H9 (cell line): ENCODE measurements at regions not wholly inside any gene's neighbourhood (a gene's known extent, or its start where the extent isn't known, plus 50 kb on each side); places are given as distances from the start of the nearest gene placed in this dataset.

Experiments used
- DNase-seq: peaks from one replicate; pipeline ENCODE4 v3.0.0-alpha.2; 2017
- H2AFZ ChIP-seq: one replicate; pipeline ENCODE4 v1.6.1; 2013; ENCODE audit warnings: mild to moderate bottlenecking, low read length, control low read depth, moderate library complexity
- H2AK5ac ChIP-seq: 2 replicates; pipeline ENCODE4 v1.6.1; 2013; ENCODE audit warnings: low read length, control low read depth, mixed read lengths; ENCODE audit not compliant: insufficient read length
- H2BK120ac ChIP-seq: one replicate; pipeline ENCODE4 v1.6.1; 2013; ENCODE audit warnings: low read depth, mild to moderate bottlenecking, low read length, control low read depth, inconsistent platforms; ENCODE audit not compliant: poor library complexity, severe bottlenecking
- H2BK12ac ChIP-seq: 2 replicates; pipeline ENCODE4 v1.6.1; 2013; ENCODE audit warnings: low read length, control low read depth, mixed read lengths, low read depth; ENCODE audit not compliant: insufficient read length
- H2BK15ac ChIP-seq: 2 replicates; pipeline ENCODE4 v1.6.1; 2013; ENCODE audit warnings: low read depth, low read length, control low read depth
- H2BK20ac ChIP-seq: one replicate; pipeline ENCODE4 v1.6.1; 2013; ENCODE audit warnings: low read depth, mild to moderate bottlenecking, low read length, control low read depth, inconsistent platforms; ENCODE audit not compliant: poor library complexity, severe bottlenecking
- H2BK5ac ChIP-seq: 2 replicates; pipeline ENCODE4 v1.6.1; 2013; ENCODE audit warnings: low read length, control low read depth, mixed read lengths; ENCODE audit not compliant: insufficient read length
- H3K14ac ChIP-seq: 2 replicates; pipeline ENCODE4 v1.6.1; 2013; ENCODE audit warnings: low read length, control low read depth; ENCODE audit not compliant: insufficient read depth
- H3K18ac ChIP-seq: 2 replicates; pipeline ENCODE4 v1.6.1; 2013; ENCODE audit warnings: low read depth, mild to moderate bottlenecking, mixed read lengths, low read length, control low read depth; ENCODE audit not compliant: insufficient read length
- H3K23ac ChIP-seq: 2 replicates; pipeline ENCODE4 v1.6.1; 2013; ENCODE audit warnings: low read length, control low read depth, mixed read lengths, low read depth; ENCODE audit not compliant: insufficient read length
- H3K23me2 ChIP-seq: 2 replicates; pipeline ENCODE4 v1.6.1; 2013; ENCODE audit warnings: low read depth, mild to moderate bottlenecking, mixed read lengths, low read length, control low read depth; ENCODE audit not compliant: insufficient read length, poor library complexity, severe bottlenecking
- H3K27ac ChIP-seq: 2 replicates; pipeline ENCODE4 v1.5.1; 2013; ENCODE audit warnings: low read length, control low read depth, mixed read lengths, low read depth; ENCODE audit not compliant: insufficient read length
- H3K27me3 ChIP-seq: 2 replicates; pipeline ENCODE4 v1.6.1; 2013; ENCODE audit warnings: low read length, control low read depth, inconsistent platforms; ENCODE audit not compliant: insufficient read depth
- H3K4ac ChIP-seq: 2 replicates; pipeline ENCODE4 v1.6.1; 2013; ENCODE audit warnings: low read depth, mild to moderate bottlenecking, control low read depth, inconsistent platforms, low read length, moderate library complexity
- H3K4me1 ChIP-seq: 2 replicates; pipeline ENCODE4 v1.6.1; 2013; ENCODE audit warnings: low read length, control low read depth, inconsistent platforms; ENCODE audit not compliant: insufficient read depth
- H3K4me2 ChIP-seq: 2 replicates; pipeline ENCODE4 v1.6.1; 2013; ENCODE audit warnings: low read length, control low read depth, mixed read lengths; ENCODE audit not compliant: insufficient read length, insufficient read depth
- H3K56ac ChIP-seq: 2 replicates; pipeline ENCODE4 v1.6.1; 2013; ENCODE audit warnings: low read depth, mild to moderate bottlenecking, mixed read lengths, low read length, control low read depth; ENCODE audit not compliant: insufficient read length
- H3K79me1 ChIP-seq: 2 replicates; pipeline ENCODE4 v1.6.1; 2013; ENCODE audit warnings: low read depth, mild to moderate bottlenecking, moderate library complexity, low read length, control low read depth, inconsistent platforms; ENCODE audit not compliant: insufficient read depth, poor library complexity, severe bottlenecking
- H3K79me2 ChIP-seq: 2 replicates; pipeline ENCODE4 v1.6.1; 2013; ENCODE audit warnings: low read length, control low read depth, inconsistent platforms; ENCODE audit not compliant: insufficient read depth
- H3K9ac ChIP-seq: 2 replicates; pipeline ENCODE4 v1.6.1; 2013; ENCODE audit warnings: low read length, control low read depth, mixed read lengths; ENCODE audit not compliant: insufficient read length; ENCODE audit errors: extremely low read depth
- H3K9me3 ChIP-seq: one replicate; pipeline ENCODE4 v1.6.1; 2013; ENCODE audit warnings: low read depth, low read length, inconsistent platforms; ENCODE audit not compliant: control insufficient read depth
- H3T11ph ChIP-seq: one replicate; pipeline ENCODE4 v1.6.1; 2013; ENCODE audit warnings: mild to moderate bottlenecking, low read length, control low read depth, inconsistent platforms
- H4K20me1 ChIP-seq: one replicate; pipeline ENCODE4 v1.6.1; 2013; ENCODE audit not compliant: control insufficient read depth, insufficient read length, insufficient read depth
- H4K5ac ChIP-seq: 2 replicates; pipeline ENCODE4 v1.6.1; 2013; ENCODE audit warnings: low read depth, mild to moderate bottlenecking, mixed read lengths, low read length, control low read depth; ENCODE audit not compliant: insufficient read length
- H4K8ac ChIP-seq: replicated peaks from 2 replicates; pipeline ENCODE4 v1.6.1; 2013; ENCODE audit warnings: low read length, control low read depth, mixed read lengths, low read depth; ENCODE audit not compliant: insufficient read length
- H4K91ac ChIP-seq: 2 replicates; pipeline ENCODE4 v1.6.1; 2013; ENCODE audit warnings: low read depth, mild to moderate bottlenecking, moderate library complexity, mixed read lengths, low read length, control low read depth; ENCODE audit not compliant: insufficient read length
- H3K27ac Mint-ChIP-seq, 3 experiments: 2 replicates in 2 of 3; 3 replicates in 1 of 3; pipeline ENCODE4 v1.8.0; 2020 to 2021; ENCODE audit warnings: mixed read lengths in 3 of 3, mild to moderate bottlenecking in 1 of 3, moderate library complexity in 1 of 3
- H3K27me3 Mint-ChIP-seq: 2 replicates; pipeline ENCODE4 v1.8.0; 2021; ENCODE audit warnings: low read depth, mild to moderate bottlenecking, moderate library complexity, mixed read lengths
- H3K36me3 Mint-ChIP-seq, 3 experiments: 2 replicates in 2 of 3; 3 replicates in 1 of 3; pipeline ENCODE4 v1.8.0; 2020 to 2021; ENCODE audit warnings: low read depth in 3 of 3, mixed read lengths in 3 of 3; ENCODE audit not compliant: insufficient read depth in 1 of 3
- H3K4me1 Mint-ChIP-seq, 2 experiments: 2 replicates each; pipeline ENCODE4 v1.8.0; 2020; ENCODE audit warnings: mixed read lengths in 2 of 2
- H3K4me3 Mint-ChIP-seq, 2 experiments: 2 replicates in 1 of 2; 3 replicates in 1 of 2; pipeline ENCODE4 v1.8.0; 2020 to 2021; ENCODE audit warnings: mild to moderate bottlenecking in 2 of 2, mixed read lengths in 2 of 2, moderate library complexity in 1 of 2
- H3K9me3 Mint-ChIP-seq, 2 experiments: 2 replicates in 1 of 2; 3 replicates in 1 of 2; pipeline ENCODE4 v1.8.0; 2020; ENCODE audit warnings: mild to moderate bottlenecking in 2 of 2, mixed read lengths in 2 of 2, moderate library complexity in 1 of 2
- WGBS: extraction: QIAGEN DNeasy Blood & Tissue Kit; methylation state at CpG from one replicate; pipeline ENCODE4 v1.1.7; 2013; ENCODE audit warnings: missing lambda C conversion rate, low lambda C conversion rate, mixed read lengths; ENCODE audit not compliant: insufficient read length; ENCODE audit errors: extremely low coverage; 5-methylcytosine and 5-hydroxymethylcytosine counted together
- TF ChIP-seq, protein P1 (sequence below): fragments of 200-600 bp; sonication (generic); conservative IDR thresholded peaks from 3 replicates; pipeline ENCODE4 v1.8.0; 2021; ENCODE audit warnings: antibody characterized with exemption, mild to moderate bottlenecking

GRCh38 chr15:87740655-87741344, 515.7 kb downstream of the NTRK3 start:
- no peak overlapping the region for H3T11ph ChIP-seq
- Mint-ChIP-seq H3K27ac (no peak overlapping the region), H3K36me3 (peaks cover 0 to 1% (median 0%) of the 10 kb centered on the region in 3 experiments; a peak in 1 of 7 replicates), H3K9me3 (no peaks in the 10 kb centered on the region), H3K4me1 (no peaks in the 10 kb centered on the region), H3K4me3 (no peak overlapping the region), H3K27me3 (no peaks in the 10 kb centered on the region; the same call in 1 of the 2 replicates)
- no peaks in the 10 kb centered on the region for H3K23me2 ChIP-seq
- H2BK20ac ChIP-seq: no peak overlapping the region
- H2BK120ac ChIP-seq: no peak overlapping the region
- H4K20me1 ChIP-seq: no peaks in the 10 kb centered on the region
- no peaks in the 10 kb centered on the region for H3K79me1 ChIP-seq
- no peak overlapping the region for H4K8ac ChIP-seq
- WGBS: no CpG with 5 or more reads among the region's 5 CpGs
- H2AK5ac ChIP-seq: no peak overlapping the region
- H3K23ac ChIP-seq: no peak overlapping the region
- no peaks in the 10 kb centered on the region for H3K9me3 ChIP-seq
- no peaks in the 10 kb centered on the region for H3K4me1 ChIP-seq
- H3K4me2 ChIP-seq: no peak overlapping the region
- TF ChIP-seq, protein P1, sequence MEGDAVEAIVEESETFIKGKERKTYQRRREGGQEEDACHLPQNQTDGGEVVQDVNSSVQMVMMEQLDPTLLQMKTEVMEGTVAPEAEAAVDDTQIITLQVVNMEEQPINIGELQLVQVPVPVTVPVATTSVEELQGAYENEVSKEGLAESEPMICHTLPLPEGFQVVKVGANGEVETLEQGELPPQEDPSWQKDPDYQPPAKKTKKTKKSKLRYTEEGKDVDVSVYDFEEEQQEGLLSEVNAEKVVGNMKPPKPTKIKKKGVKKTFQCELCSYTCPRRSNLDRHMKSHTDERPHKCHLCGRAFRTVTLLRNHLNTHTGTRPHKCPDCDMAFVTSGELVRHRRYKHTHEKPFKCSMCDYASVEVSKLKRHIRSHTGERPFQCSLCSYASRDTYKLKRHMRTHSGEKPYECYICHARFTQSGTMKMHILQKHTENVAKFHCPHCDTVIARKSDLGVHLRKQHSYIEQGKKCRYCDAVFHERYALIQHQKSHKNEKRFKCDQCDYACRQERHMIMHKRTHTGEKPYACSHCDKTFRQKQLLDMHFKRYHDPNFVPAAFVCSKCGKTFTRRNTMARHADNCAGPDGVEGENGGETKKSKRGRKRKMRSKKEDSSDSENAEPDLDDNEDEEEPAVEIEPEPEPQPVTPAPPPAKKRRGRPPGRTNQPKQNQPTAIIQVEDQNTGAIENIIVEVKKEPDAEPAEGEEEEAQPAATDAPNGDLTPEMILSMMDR: no peak
- H3K4ac ChIP-seq: no peak overlapping the region
- H3K56ac ChIP-seq: no peak overlapping the region
- no peak for DNase-seq
- H2BK15ac ChIP-seq: no peak overlapping the region
- no peak overlapping the region for H3K14ac ChIP-seq
- H2BK12ac ChIP-seq: no peak overlapping the region
- H2BK5ac ChIP-seq: no peak overlapping the region
- H4K5ac ChIP-seq: no peak overlapping the region
- H3K9ac ChIP-seq: no peak overlapping the region
- H4K91ac ChIP-seq: no peak overlapping the region
- H3K27me3 ChIP-seq: no peaks in the 10 kb centered on the region
- no peaks in the 10 kb centered on the region for H3K79me2 ChIP-seq
- H3K27ac ChIP-seq: no peak overlapping the region
- H3K18ac ChIP-seq: no peak overlapping the region
- no peak overlapping the region for H2AFZ ChIP-seq
